Activated naive CD4-positive, alpha-beta T cell treated with anti-CD3 and anti-CD28 coated beads for 36 hours (primary cell): ENCODE measurements at regions not wholly inside any gene's neighbourhood (a gene's known extent, or its start where the extent isn't known, plus 50 kb on each side); places are given as distances from the start of the nearest gene placed in this dataset.
"Not testable (repeated sequence)": the region's sequence is repeated elsewhere in the genome, so short reads cannot be mapped to it uniquely, and the experiment has no call there.

Experiments
- CTCF ChIA-PET: fragments of 350-600 bp; sonication (Branson Sonifier 250); formaldehyde crosslinking; loops from one replicate; lab custom pipeline; 2021; ENCODE audit warnings: antibody characterized with exemption; lab: Charles Lee
- DNase-seq: peaks from one replicate; pipeline ENCODE4 v3.0.0-alpha.2; 2020
- H3K27ac Mint-ChIP-seq: one replicate; pipeline ENCODE4 v1.8.0; 2021; ENCODE audit warnings: mild to moderate bottlenecking, mixed read lengths
- H3K27me3 Mint-ChIP-seq: one replicate; pipeline ENCODE4 v1.8.0; 2021; ENCODE audit warnings: low read depth, mixed read lengths
- H3K36me3 Mint-ChIP-seq: one replicate; pipeline ENCODE4 v1.8.0; 2021; ENCODE audit warnings: low read depth, mixed read lengths
- H3K4me1 Mint-ChIP-seq: one replicate; pipeline ENCODE4 v1.8.0; 2021; ENCODE audit warnings: low read depth, mixed read lengths
- H3K4me3 Mint-ChIP-seq: one replicate; pipeline ENCODE4 v1.8.0; 2021; ENCODE audit warnings: mild to moderate bottlenecking, moderate library complexity, mixed read lengths
- H3K9me3 Mint-ChIP-seq: one replicate; pipeline ENCODE4 v1.8.0; 2021; ENCODE audit warnings: mixed read lengths
- intact Hi-C: fragments of 100-400 bp; cut with micrococcal nuclease; formaldehyde crosslinking; loops from one replicate; pipeline ENCODE4 v1.15.1; 2023

DNA sequence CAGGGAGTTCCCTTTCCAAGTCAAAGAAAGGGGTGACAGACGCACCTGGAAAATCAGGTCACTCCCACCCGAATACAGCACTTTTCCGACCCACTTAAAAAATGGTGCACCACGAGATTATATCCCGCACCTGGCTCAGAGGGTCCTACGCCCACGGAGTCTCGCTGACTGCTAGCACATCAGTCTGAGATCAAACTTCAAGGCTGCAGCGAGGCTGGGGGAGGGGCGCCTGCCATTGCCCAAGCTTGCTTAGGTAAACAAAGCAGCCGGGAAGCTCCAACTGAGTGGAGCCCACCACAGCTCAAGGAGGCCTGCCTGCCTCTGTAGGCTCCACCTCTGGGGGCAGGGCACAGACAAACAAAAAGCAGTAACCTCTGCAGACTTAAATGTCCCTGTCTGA lies 277.8 kb upstream of the ARHGAP42 start:
- H3K27me3 Mint-ChIP-seq, CTCF ChIA-PET, H3K4me1 Mint-ChIP-seq, H3K9me3 Mint-ChIP-seq, intact Hi-C loops, DNase-seq, H3K36me3 Mint-ChIP-seq, H3K27ac Mint-ChIP-seq, H3K4me3 Mint-ChIP-seq: not testable (repeated sequence)

DNA sequence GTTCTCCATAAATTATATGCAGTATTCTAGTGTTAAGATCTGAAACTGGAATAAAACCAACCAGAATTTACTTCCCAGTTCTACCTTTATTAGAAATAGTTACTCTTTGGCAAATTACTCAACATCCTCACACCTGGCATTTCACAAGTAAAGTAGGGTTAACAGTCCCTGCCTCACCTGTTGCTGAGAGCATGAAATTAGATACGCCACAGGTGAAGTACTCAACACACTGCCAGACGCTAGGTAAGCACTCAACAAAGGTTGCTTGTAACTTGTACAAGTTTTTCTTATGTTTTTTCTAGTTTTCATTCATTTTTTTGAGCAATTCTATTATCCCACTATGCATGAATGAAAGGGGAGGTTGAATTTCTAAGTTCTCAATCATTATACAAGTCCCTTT lies 267.6 kb upstream of the ARHGAP42 start:
- no peaks in the 10 kb centered on the region for H3K36me3 Mint-ChIP-seq
- no peak overlapping the region for H3K27ac Mint-ChIP-seq
- H3K4me3 Mint-ChIP-seq, result no peak overlapping the region
- intact Hi-C loops, result no loop called here
- H3K27me3 Mint-ChIP-seq, result no peaks in the 10 kb centered on the region
- CTCF ChIA-PET, result no interaction called here
- H3K9me3 Mint-ChIP-seq, result peaks cover 18% of the 10 kb centered on the region
- no peaks in the 10 kb centered on the region for H3K4me1 Mint-ChIP-seq
- no peak for DNase-seq

DNA sequence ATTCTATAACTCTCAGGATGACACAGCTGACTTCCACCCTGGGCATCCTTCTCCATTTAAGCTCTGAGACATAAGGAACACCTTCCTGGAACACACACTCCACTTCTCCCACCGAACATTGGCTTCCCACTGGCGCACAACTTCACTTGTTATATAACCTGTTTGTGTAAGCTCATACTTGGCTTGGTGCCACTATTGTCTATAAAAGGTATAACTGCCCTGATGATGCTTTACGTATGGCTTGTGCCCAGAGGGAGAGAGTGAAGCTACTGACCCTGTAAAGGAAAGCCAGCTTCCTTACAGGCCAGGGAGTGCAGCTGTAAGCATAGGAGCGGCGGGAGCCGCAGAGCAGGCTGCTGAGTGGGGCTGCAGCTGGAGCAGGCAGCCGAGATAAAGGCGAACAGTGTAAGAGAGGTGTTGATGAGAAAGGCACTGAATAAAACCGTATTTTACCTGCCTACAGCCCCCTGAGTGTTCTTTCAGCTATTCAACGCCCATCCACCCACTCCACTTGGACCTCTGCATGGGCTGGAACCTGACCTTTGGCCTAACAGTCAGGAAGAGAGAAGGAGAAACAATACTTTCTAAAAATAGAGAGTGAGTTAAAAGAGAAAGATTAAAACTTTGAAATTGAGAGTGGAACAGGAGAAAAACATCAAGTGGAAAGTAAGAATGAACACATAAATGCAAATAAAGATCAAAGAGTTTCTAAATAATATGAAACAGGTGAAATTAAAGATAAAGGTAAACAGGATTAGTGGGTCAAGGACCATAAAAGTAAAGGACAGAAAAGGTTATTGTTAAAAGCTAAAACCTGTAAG lies 252.1 kb upstream of the ARHGAP42 start:
- no peaks in the 10 kb centered on the region for H3K36me3 Mint-ChIP-seq
- H3K27ac Mint-ChIP-seq, result no peak overlapping the region
- intact Hi-C loops, result no loop called here
- CTCF ChIA-PET, result no interaction called here
- H3K9me3 Mint-ChIP-seq, result peaks cover 6% of the 10 kb centered on the region
- H3K27me3 Mint-ChIP-seq, result no peaks in the 10 kb centered on the region
- H3K4me3 Mint-ChIP-seq, result no peak overlapping the region
- no peaks in the 10 kb centered on the region for H3K4me1 Mint-ChIP-seq
- no peak for DNase-seq

DNA sequence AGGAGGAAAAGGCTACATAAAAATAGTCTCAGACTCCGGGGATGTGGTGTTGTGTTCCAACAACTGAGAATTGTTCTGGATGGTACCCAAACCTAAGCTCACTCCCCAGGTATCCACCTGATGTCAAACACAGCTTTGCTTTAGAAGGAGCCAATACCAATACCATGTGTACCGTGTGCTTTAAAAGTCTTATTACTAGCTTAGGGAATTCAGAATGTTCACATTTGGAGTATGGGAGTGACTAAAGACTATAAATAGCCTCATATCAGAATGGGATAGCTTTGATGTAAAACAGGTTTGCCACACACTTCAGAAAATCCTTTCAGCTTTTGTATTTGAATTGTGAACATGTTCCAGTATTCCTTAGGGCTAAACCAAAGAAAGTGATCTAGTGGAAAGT lies 248.7 kb upstream of the ARHGAP42 start:
- Mint-ChIP-seq H3K27me3 (no peaks in the 10 kb centered on the region), H3K4me1 (no peaks in the 10 kb centered on the region)

DNA sequence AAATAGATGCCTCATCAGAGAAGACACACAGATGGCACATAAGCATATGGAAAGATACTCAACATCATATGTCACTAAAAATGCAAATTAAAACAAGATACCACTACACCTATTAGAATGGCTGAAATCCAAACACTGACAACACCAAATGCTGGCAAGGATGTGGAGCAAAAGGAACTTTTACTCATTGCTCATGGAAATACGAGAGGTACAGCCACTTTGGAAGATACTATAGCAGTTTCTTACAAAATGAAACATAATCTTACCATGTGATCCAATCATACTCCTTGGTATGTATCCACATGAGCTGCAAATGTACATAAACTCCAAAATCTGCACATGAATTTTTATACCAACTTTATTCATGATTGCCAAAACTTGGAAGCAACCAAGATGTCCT lies 246.0 kb upstream of the ARHGAP42 start:
- CTCF ChIA-PET, result no interaction called here
- peaks cover 5% of the 10 kb centered on the region for H3K9me3 Mint-ChIP-seq
- no peaks in the 10 kb centered on the region for H3K36me3 Mint-ChIP-seq
- no peaks in the 10 kb centered on the region for H3K4me1 Mint-ChIP-seq
- no peak for DNase-seq
- H3K27ac Mint-ChIP-seq, result no peak overlapping the region
- H3K27me3 Mint-ChIP-seq, result no peaks in the 10 kb centered on the region
- intact Hi-C loops, result no loop called here
- no peak overlapping the region for H3K4me3 Mint-ChIP-seq

More for the DNA sequence above, 248.7 kb upstream of the ARHGAP42 start:
- DNase-seq, result no peak
- CTCF ChIA-PET, result no interaction called here
- Mint-ChIP-seq H3K27ac (no peak overlapping the region), H3K36me3 (no peaks in the 10 kb centered on the region), H3K4me3 (no peak overlapping the region), H3K9me3 (peaks cover 5% of the 10 kb centered on the region)
- intact Hi-C loops, result no loop called here

DNA sequence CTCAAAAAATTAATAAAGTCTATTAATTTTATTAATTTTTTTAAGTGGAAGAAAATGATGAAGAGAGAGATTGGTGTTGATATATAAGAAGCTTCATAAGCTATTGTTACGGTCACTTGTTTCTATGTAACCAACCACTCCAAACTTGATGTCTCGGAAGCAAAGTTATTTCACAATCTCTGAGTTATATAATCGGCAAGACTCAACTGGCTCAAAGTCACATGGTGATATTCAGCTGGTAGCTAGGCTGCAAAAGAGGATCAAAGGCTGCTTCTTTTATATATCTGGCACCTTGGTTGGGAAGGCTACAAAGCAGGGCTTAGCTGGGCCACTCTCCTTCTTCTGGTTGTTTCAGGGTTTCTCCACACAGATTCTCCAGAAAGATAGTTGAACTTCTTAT lies 245.1 kb upstream of the ARHGAP42 start:
- no peaks in the 10 kb centered on the region for H3K4me1 Mint-ChIP-seq
- no peaks in the 10 kb centered on the region for H3K36me3 Mint-ChIP-seq
- H3K27ac Mint-ChIP-seq, result no peak overlapping the region
- DNase-seq, result no peak
- CTCF ChIA-PET, result no interaction called here
- intact Hi-C loops, result no loop called here
- H3K9me3 Mint-ChIP-seq, result peaks cover 5% of the 10 kb centered on the region
- no peaks in the 10 kb centered on the region for H3K27me3 Mint-ChIP-seq
- no peak overlapping the region for H3K4me3 Mint-ChIP-seq

DNA sequence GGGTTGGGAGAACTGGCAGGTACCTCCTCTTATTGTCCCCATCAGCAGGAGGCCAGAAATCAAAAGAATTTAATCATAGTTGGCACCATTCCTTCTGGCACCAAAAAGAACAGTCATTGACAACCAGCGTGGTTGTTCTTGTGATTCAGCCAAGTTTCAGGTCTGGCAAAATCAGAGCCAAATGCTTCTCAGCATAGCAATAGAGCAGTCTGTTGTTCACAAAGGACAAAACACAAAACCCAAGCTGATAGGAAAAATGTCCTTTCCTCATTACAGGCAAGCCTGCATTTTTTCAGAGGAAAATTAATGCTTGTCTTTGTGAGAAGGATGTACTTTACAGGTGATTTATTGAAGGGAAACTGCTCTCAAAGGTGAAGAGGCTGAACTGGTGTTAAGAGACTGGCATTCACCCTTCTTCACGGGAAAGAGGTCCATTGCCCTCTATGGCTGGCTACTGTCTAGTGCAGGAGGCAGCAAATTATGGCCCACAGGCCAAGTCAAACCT lies 241.8 kb upstream of the ARHGAP42 start:
- Mint-ChIP-seq H3K27ac (no peak overlapping the region), H3K4me3 (no peak overlapping the region), H3K4me1 (no peaks in the 10 kb centered on the region), H3K36me3 (no peaks in the 10 kb centered on the region), H3K9me3 (peaks cover 5% of the 10 kb centered on the region), H3K27me3 (no peaks in the 10 kb centered on the region)
- CTCF ChIA-PET, result no interaction called here
- no peak for DNase-seq
- intact Hi-C loops, result no loop called here

DNA sequence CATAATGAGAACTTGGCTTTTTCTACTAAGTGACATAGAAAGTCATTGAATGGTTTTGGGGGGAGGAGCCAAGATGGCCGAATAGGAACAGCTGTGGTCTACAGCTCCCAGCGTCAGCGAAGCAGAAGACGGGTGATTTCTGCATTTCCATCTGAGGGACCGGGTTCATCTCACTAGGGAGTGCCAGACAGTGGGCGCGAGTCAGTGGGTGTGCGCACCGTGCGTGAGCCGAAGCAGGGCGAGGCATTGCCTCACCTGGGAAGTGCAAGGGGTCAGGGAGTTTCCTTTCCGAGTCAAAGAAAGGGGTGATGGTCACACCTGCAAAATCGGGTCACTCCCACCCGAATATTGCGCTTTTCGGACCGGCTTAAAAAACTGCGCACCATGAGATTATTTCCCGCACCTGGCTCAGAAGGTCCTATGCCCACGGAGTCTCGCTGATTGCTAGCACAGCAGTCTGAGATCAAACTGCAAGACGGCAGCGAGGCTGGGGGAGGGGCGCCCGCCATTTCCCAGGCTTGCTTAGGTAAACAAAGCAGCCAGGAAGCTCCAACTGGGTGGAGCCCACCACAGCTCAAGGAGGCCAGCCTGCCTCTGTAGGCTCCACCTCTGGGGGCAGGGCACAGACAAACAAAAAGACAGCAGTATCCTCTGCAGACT lies 235.2 kb upstream of the ARHGAP42 start:
- H3K36me3 Mint-ChIP-seq, DNase-seq, H3K9me3 Mint-ChIP-seq, H3K4me1 Mint-ChIP-seq, H3K27me3 Mint-ChIP-seq, H3K4me3 Mint-ChIP-seq, H3K27ac Mint-ChIP-seq, intact Hi-C loops, CTCF ChIA-PET: not testable (repeated sequence)

DNA sequence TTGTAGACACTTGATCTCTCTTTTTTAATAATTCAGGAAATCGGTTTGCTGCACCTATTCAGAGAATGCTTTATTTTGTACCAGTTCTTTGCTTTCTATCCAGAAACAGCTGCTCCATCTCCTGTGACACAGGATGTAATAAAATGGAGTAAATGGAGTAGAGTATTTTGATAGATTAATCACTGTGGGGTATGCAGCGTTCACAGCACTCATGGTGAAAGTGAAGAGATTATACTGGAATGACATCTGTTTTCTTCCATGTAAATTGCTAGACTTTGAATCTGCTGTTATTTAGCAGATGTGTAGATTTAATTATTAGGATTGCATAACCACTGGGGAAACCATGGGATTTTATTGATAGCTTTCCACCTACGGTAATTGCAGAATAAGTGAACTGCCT lies 227.3 kb upstream of the ARHGAP42 start:
- no peak for DNase-seq
- CTCF ChIA-PET, result no interaction called here
- no peaks in the 10 kb centered on the region for H3K4me1 Mint-ChIP-seq
- no peaks in the 10 kb centered on the region for H3K27me3 Mint-ChIP-seq
- H3K27ac Mint-ChIP-seq, result no peak overlapping the region
- H3K36me3 Mint-ChIP-seq, result no peaks in the 10 kb centered on the region
- H3K9me3 Mint-ChIP-seq, result peaks cover 11% of the 10 kb centered on the region
- intact Hi-C loops, result no loop called here
- H3K4me3 Mint-ChIP-seq, result no peak overlapping the region

DNA sequence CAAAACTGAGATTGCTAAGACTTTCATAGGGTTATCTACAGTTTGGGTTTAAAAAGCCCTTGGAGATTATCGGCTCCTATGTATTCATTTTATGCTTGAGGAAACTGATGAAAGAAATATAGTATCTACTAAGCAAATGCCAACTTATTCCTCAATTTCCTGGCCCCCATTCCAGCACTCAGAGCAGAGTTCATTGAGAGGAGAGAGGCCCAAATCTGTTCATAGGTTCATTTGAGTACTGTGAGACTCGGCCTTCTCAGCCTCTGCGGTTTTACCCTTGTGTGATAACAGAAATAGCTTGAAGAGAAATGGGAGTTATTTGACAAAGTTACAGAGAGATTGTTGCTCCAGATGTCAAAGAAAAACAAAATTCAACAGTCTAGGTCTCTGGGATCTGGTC lies 226.7 kb upstream of the ARHGAP42 start:
- CTCF ChIA-PET, result no interaction called here
- intact Hi-C loops, result no loop called here
- no peak overlapping the region for H3K27ac Mint-ChIP-seq
- DNase-seq, result no peak
- peaks cover 11% of the 10 kb centered on the region for H3K9me3 Mint-ChIP-seq
- no peaks in the 10 kb centered on the region for H3K4me1 Mint-ChIP-seq
- H3K4me3 Mint-ChIP-seq, result no peak overlapping the region
- no peaks in the 10 kb centered on the region for H3K27me3 Mint-ChIP-seq
- no peaks in the 10 kb centered on the region for H3K36me3 Mint-ChIP-seq

DNA sequence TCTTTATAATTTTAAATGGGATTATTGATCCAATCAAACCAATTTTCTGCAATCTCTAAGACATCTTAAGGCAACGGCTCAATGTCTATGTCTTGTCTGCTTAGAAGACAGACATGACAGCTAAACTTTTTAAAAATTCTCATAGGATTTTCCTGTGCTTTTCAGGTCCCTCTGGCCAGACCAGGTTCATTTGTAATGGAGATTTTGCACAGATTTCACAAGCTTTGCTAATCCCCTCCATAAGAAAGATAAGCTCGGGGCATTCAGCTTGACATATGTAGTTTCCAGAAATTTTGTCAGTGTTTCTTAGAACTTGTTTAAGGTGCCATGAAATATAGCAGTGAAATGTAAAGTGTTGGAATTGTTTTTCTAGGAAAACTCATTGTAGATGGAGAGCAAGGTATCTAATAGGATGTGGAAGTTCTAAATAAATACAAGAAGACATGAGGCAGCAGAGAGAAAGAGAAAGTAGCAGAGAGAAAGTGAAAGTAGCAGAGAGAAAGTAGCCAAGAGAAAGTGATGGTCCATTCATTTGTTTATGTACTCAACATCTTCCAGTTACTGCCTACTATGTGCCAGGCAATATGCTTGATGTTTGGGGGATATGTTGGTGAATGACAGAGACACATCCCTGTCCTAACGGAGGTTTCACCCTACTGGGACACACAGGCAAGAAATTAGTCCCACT lies 219.1 kb upstream of the ARHGAP42 start:
- no peaks in the 10 kb centered on the region for H3K4me1 Mint-ChIP-seq
- no peak overlapping the region for H3K4me3 Mint-ChIP-seq
- H3K27me3 Mint-ChIP-seq, result no peaks in the 10 kb centered on the region
- H3K27ac Mint-ChIP-seq, result no peak overlapping the region
- no peak for DNase-seq
- peaks cover 2% of the 10 kb centered on the region for H3K36me3 Mint-ChIP-seq
- intact Hi-C loops, result no loop called here
- H3K9me3 Mint-ChIP-seq, result peaks cover 19% of the 10 kb centered on the region
- CTCF ChIA-PET, result no interaction called here

DNA sequence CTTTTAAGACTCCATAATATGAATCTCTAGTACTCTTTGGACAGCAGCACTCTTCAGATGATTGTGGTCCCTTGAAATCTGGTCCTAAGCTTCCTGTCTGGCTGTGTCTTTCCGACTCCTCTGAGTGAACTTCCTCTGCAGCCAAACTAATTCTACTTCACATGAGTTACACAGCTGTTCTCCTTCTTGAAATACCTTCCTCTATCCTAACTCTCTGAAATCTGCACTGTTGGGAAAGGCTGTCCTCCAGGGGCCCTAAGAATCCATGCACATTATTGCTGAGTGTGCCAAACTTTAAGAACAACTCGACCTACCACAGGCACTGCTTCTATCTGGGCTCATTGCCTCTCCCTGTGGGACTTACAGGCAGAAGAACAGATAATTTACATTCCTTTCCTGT lies 217.3 kb upstream of the ARHGAP42 start:
- Mint-ChIP-seq H3K27ac (no peak overlapping the region), H3K4me3 (no peak overlapping the region), H3K27me3 (no peaks in the 10 kb centered on the region), H3K4me1 (no peaks in the 10 kb centered on the region), H3K36me3 (peaks cover 2% of the 10 kb centered on the region), H3K9me3 (peaks cover 16% of the 10 kb centered on the region)
- CTCF ChIA-PET, result no interaction called here
- DNase-seq, result no peak
- intact Hi-C loops, result no loop called here
